PFSK-1 (cell line): ENCODE measurements at regions not wholly inside any gene's neighbourhood (a gene's known extent, or its start where the extent isn't known, plus 50 kb on each side); places are given as distances from the start of the nearest gene placed in this dataset.

Source experiments
- SIN3A ChIP-seq: IDR thresholded peaks from 2 replicates; pipeline ENCODE4 v1.6.1; 2012; ENCODE audit warnings: mild to moderate bottlenecking, low read length, moderate library complexity, borderline replicate concordance; ENCODE audit not compliant: insufficient read depth
- TAF1 ChIP-seq: IDR thresholded peaks from 2 replicates; pipeline ENCODE4 v1.6.1; 2012; ENCODE audit warnings: low read length, control low read depth, borderline replicate concordance; ENCODE audit not compliant: insufficient read depth

DNA sequence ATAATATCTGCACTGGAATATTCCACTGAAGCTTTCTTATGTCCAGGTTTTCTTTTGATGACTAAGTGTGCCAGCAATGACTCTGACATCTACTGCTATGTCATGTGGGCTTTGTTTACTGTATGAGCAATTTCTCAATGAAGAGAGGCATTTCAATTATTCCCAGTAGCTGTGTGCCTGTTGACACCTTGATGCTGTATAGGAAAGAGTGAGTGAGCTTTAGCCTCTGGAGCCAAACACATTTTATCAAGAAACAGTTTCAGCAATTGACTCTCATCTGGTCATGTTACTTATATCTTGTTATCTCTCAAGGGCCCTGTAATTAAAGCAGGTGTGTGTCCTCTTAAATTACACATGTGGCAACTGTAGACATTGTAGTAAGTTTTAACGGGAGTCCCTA is 493.2 kb upstream of the FANCL start:
- TF ChIP-seq TAF1, result no peak
- TF ChIP-seq SIN3A, result no peak
